ENCODE measurements at regions not wholly inside any gene's neighbourhood (a gene's known extent, or its start where the extent isn't known, plus 50 kb on each side); places are given as distances from the start of the nearest gene placed in this dataset.

GRCh38 chr11:130691581-130691980 lies 224.7 kb downstream of the SNX19 start:
- H3K27me3 ChIP-seq (ENCODE audit: insufficient read depth, low read depth, severe bottlenecking): no peaks in the 10 kb centered on the region
- TF ChIP-seq CTCF (IDR thresholded peaks at IDR 0.05; ENCODE audit: low read depth, low read length): no peak
- no peak overlapping the region for H3K4me3 ChIP-seq (ENCODE audit: low read depth, low read length)
- H3K27ac ChIP-seq: no peak overlapping the region
- H3K9me3 ChIP-seq (ENCODE audit: severe bottlenecking): no peaks in the 10 kb centered on the region
- no peak for DNase-seq
- no peaks in the 10 kb centered on the region for H3K36me3 ChIP-seq

DNA sequence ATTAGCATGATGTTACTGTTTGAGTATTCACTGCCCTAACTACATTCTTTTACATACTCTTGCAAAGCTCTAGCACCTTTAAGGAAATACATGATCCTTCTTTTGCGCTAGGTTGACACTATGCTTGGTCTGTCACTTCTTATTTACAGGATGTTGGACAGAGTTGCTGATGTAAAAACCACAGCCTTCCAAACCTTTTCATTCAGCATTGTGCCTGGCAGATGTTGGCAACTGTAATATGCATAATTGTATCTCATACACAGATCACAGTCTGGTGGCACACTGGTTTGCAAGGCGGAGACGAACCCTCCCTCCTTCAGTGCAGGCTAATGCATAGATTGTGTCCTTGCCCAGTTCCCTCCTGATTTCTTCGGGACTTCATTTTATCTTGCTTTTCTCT lies 224.1 kb downstream of the SNX19 start:
- Histone ChIP-seq H3K9me3 (ENCODE audit: severe bottlenecking) (no peaks in the 10 kb centered on the region), H3K27ac (no peak overlapping the region), H3K4me3 (ENCODE audit: low read depth, low read length) (no peak overlapping the region), H3K36me3 (no peaks in the 10 kb centered on the region), H3K27me3 (ENCODE audit: insufficient read depth, low read depth, severe bottlenecking) (no peaks in the 10 kb centered on the region)
- TF ChIP-seq CTCF (IDR thresholded peaks at IDR 0.05; ENCODE audit: low read depth, low read length): no peak
- no peak for DNase-seq

GRCh38 chr11:130693543-130693942 lies 222.7 kb downstream of the SNX19 start:
- no peak overlapping the region for H3K27ac ChIP-seq
- H3K4me3 ChIP-seq (ENCODE audit: low read depth, low read length): no peak overlapping the region
- no peak for DNase-seq
- no peaks in the 10 kb centered on the region for H3K9me3 ChIP-seq (ENCODE audit: severe bottlenecking)
- H3K36me3 ChIP-seq: no peaks in the 10 kb centered on the region
- H3K27me3 ChIP-seq (ENCODE audit: insufficient read depth, low read depth, severe bottlenecking): no peaks in the 10 kb centered on the region
- no peak for TF ChIP-seq CTCF (IDR thresholded peaks at IDR 0.05; ENCODE audit: low read depth, low read length)

- DNase-seq: no peak
- no peaks in the 10 kb centered on the region for H3K27me3 ChIP-seq (ENCODE audit: insufficient read depth, low read depth, severe bottlenecking)
- no peak for TF ChIP-seq CTCF (IDR thresholded peaks at IDR 0.05; ENCODE audit: low read depth, low read length)
- H3K9me3 ChIP-seq (ENCODE audit: severe bottlenecking): no peaks in the 10 kb centered on the region
- H3K36me3 ChIP-seq: no peaks in the 10 kb centered on the region
- H3K4me3 ChIP-seq (ENCODE audit: low read depth, low read length): no peak overlapping the region
- H3K27ac ChIP-seq: no peak overlapping the region
Observed at GRCh38 chr11:130694488-130695045, 221.7 kb downstream of the SNX19 start.

GRCh38 chr11:130698174-130698573 lies 218.1 kb downstream of the SNX19 start:
- Histone ChIP-seq H3K4me3 (ENCODE audit: low read depth, low read length) (no peak overlapping the region), H3K27ac (no peak overlapping the region), H3K27me3 (ENCODE audit: insufficient read depth, low read depth, severe bottlenecking) (no peaks in the 10 kb centered on the region), H3K9me3 (ENCODE audit: severe bottlenecking) (no peaks in the 10 kb centered on the region), H3K36me3 (no peaks in the 10 kb centered on the region)
- TF ChIP-seq CTCF (IDR thresholded peaks at IDR 0.05; ENCODE audit: low read depth, low read length): no peak
- DNase-seq: no peak

- TF ChIP-seq CTCF (IDR thresholded peaks at IDR 0.05; ENCODE audit: low read depth, low read length): no peak
- no peaks in the 10 kb centered on the region for H3K9me3 ChIP-seq (ENCODE audit: severe bottlenecking)
- no peak overlapping the region for H3K27ac ChIP-seq
- no peaks in the 10 kb centered on the region for H3K27me3 ChIP-seq (ENCODE audit: insufficient read depth, low read depth, severe bottlenecking)
- no peak for DNase-seq
- no peaks in the 10 kb centered on the region for H3K36me3 ChIP-seq
- no peak overlapping the region for H3K4me3 ChIP-seq (ENCODE audit: low read depth, low read length)
Observed at GRCh38 chr11:130699561-130699960, 216.7 kb downstream of the SNX19 start.

Data from WERI-Rb-1 (cell line).